Activated CD8-positive, alpha-beta memory T cell treated with anti-CD3 and anti-CD28 coated beads, Interleukin-2, amount 10 ng/mL, durations not matched to agents 7 days and 5 days (primary cell): ENCODE measurements at regions not wholly inside any gene's neighbourhood (a gene's known extent, or its start where the extent isn't known, plus 50 kb on each side); places are given as distances from the start of the nearest gene placed in this dataset.

ENCODE experiments used
- ATAC-seq: fragments of 150-1000 bp; cut with Tn5 transposase; one replicate; pipeline ENCODE4 v1.10.0; 2021; ENCODE audit warnings: moderate library complexity
- CTCF ChIA-PET: fragments of 350-600 bp; sonication (Branson Sonifier 250); formaldehyde crosslinking; loops from one replicate; lab custom pipeline; 2021; ENCODE audit warnings: antibody characterized with exemption; lab: Charles Lee
- DNase-seq: peaks from one replicate; pipeline ENCODE4 v3.0.0-alpha.2; 2020
- H3K27ac Mint-ChIP-seq: one replicate; pipeline ENCODE4 v1.8.0; 2021; ENCODE audit warnings: mild to moderate bottlenecking, mixed read lengths
- H3K27me3 Mint-ChIP-seq: one replicate; pipeline ENCODE4 v1.8.0; 2021; ENCODE audit warnings: mixed read lengths
- H3K36me3 Mint-ChIP-seq: one replicate; pipeline ENCODE4 v1.8.0; 2021; ENCODE audit warnings: mild to moderate bottlenecking, mixed read lengths
- H3K4me1 Mint-ChIP-seq: one replicate; pipeline ENCODE4 v1.8.0; 2021; ENCODE audit warnings: mixed read lengths
- H3K4me3 Mint-ChIP-seq: one replicate; pipeline ENCODE4 v1.8.0; 2021; ENCODE audit warnings: mild to moderate bottlenecking, moderate library complexity, mixed read lengths
- H3K9me3 Mint-ChIP-seq: one replicate; pipeline ENCODE4 v1.8.0; 2022; ENCODE audit warnings: low read depth, mixed read lengths

- DNase-seq = no peak
- no peaks in the 10 kb centered on the region for H3K27me3 Mint-ChIP-seq
- no peaks in the 10 kb centered on the region for H3K4me1 Mint-ChIP-seq
- CTCF ChIA-PET = interaction anchor here (0.8 kb wide), 1 partner anchor 592 kb away, joined by 3 read pairs; no protein-coding TSS in a partner anchor
- no peak overlapping the region for H3K4me3 Mint-ChIP-seq
- H3K27ac Mint-ChIP-seq = no peak overlapping the region
- H3K36me3 Mint-ChIP-seq = no peaks in the 10 kb centered on the region
- no peaks in the 10 kb centered on the region for H3K9me3 Mint-ChIP-seq
- no peak for ATAC-seq
Measured at GRCh38 chr9:1673300-1673699, 341.8 kb upstream of the SMARCA2 start.

- ATAC-seq (no peak), DNase-seq (no peak)
- Mint-ChIP-seq H3K27me3 (peaks cover 3% of the 10 kb centered on the region), H3K27ac (no peak overlapping the region), H3K9me3 (no peaks in the 10 kb centered on the region), H3K36me3 (no peaks in the 10 kb centered on the region), H3K4me3 (no peak overlapping the region), H3K4me1 (no peaks in the 10 kb centered on the region)
- CTCF ChIA-PET = no interaction called here
Measured at GRCh38 chr9:1676771-1677170, 338.4 kb upstream of the SMARCA2 start.

- Mint-ChIP-seq H3K27ac (no peak overlapping the region), H3K27me3 (peaks cover 10% of the 10 kb centered on the region), H3K4me1 (no peaks in the 10 kb centered on the region), H3K36me3 (no peaks in the 10 kb centered on the region), H3K4me3 (no peak overlapping the region), H3K9me3 (no peaks in the 10 kb centered on the region)
- CTCF ChIA-PET = no interaction called here
- DNase-seq (no peak), ATAC-seq (no peak)
Measured at GRCh38 chr9:1683951-1684350, 331.2 kb upstream of the SMARCA2 start.

- Mint-ChIP-seq H3K36me3 (no peaks in the 10 kb centered on the region), H3K4me3 (no peak overlapping the region), H3K4me1 (no peaks in the 10 kb centered on the region), H3K27ac (no peak overlapping the region), H3K9me3 (no peaks in the 10 kb centered on the region), H3K27me3 (peaks cover 23% of the 10 kb centered on the region)
- no peak for DNase-seq
- no peak for ATAC-seq
- CTCF ChIA-PET = interaction anchor here (1.1 kb wide), 1 partner anchor 11 kb away, joined by 3 read pairs; no protein-coding TSS in a partner anchor
Measured at GRCh38 chr9:1698991-1699390, 316.2 kb upstream of the SMARCA2 start.

GRCh38 chr9:1701113-1701512 lies 314.0 kb upstream of the SMARCA2 start:
- no peak for DNase-seq
- H3K4me1 Mint-ChIP-seq = no peaks in the 10 kb centered on the region
- H3K27me3 Mint-ChIP-seq = peaks cover 24% of the 10 kb centered on the region
- H3K27ac Mint-ChIP-seq = no peak overlapping the region
- H3K9me3 Mint-ChIP-seq = no peaks in the 10 kb centered on the region
- no peak overlapping the region for H3K4me3 Mint-ChIP-seq
- no peaks in the 10 kb centered on the region for H3K36me3 Mint-ChIP-seq
- CTCF ChIA-PET = no interaction called here
- ATAC-seq = no peak

- ATAC-seq = no peak
- CTCF ChIA-PET = no interaction called here
Measured at GRCh38 chr9:1702701-1703100, 312.4 kb upstream of the SMARCA2 start.

GRCh38 chr9:1707291-1707690 lies 307.9 kb upstream of the SMARCA2 start:
- no peak for DNase-seq
- Mint-ChIP-seq H3K4me3 (no peak overlapping the region), H3K36me3 (no peaks in the 10 kb centered on the region), H3K27ac (no peak overlapping the region), H3K27me3 (peaks cover 36% of the 10 kb centered on the region), H3K4me1 (no peaks in the 10 kb centered on the region), H3K9me3 (no peaks in the 10 kb centered on the region)
- ATAC-seq = no peak
- CTCF ChIA-PET = no interaction called here

More at GRCh38 chr9:1702701-1703100, 312.4 kb upstream of the SMARCA2 start:
- H3K27ac Mint-ChIP-seq = no peak overlapping the region
- no peak for DNase-seq
- no peaks in the 10 kb centered on the region for H3K9me3 Mint-ChIP-seq
- no peaks in the 10 kb centered on the region for H3K4me1 Mint-ChIP-seq
- no peaks in the 10 kb centered on the region for H3K36me3 Mint-ChIP-seq
- H3K4me3 Mint-ChIP-seq = no peak overlapping the region
- peaks cover 39% of the 10 kb centered on the region for H3K27me3 Mint-ChIP-seq

GRCh38 chr9:1708219-1708618 lies 306.9 kb upstream of the SMARCA2 start:
- Mint-ChIP-seq H3K4me3 (no peak overlapping the region), H3K27me3 (peaks cover 31% of the 10 kb centered on the region), H3K36me3 (no peaks in the 10 kb centered on the region), H3K27ac (no peak overlapping the region), H3K4me1 (no peaks in the 10 kb centered on the region), H3K9me3 (no peaks in the 10 kb centered on the region)
- DNase-seq = no peak
- CTCF ChIA-PET = no interaction called here
- ATAC-seq = no peak

GRCh38 chr9:1709347-1709746 lies 305.8 kb upstream of the SMARCA2 start:
- Mint-ChIP-seq H3K27me3 (peaks cover 31% of the 10 kb centered on the region), H3K4me3 (no peak overlapping the region), H3K9me3 (no peaks in the 10 kb centered on the region), H3K4me1 (no peaks in the 10 kb centered on the region), H3K27ac (no peak overlapping the region), H3K36me3 (no peaks in the 10 kb centered on the region)
- ATAC-seq = no peak
- CTCF ChIA-PET = interaction anchor here (1.0 kb wide), 1 partner anchor 11 kb away, joined by 3 read pairs; no protein-coding TSS in a partner anchor
- no peak for DNase-seq

GRCh38 chr9:1712861-1713450 lies 302.2 kb upstream of the SMARCA2 start:
- CTCF ChIA-PET = no interaction called here
- Mint-ChIP-seq H3K27me3 (peaks cover 15% of the 10 kb centered on the region), H3K4me3 (no peak overlapping the region), H3K27ac (no peak overlapping the region), H3K9me3 (no peaks in the 10 kb centered on the region), H3K4me1 (no peaks in the 10 kb centered on the region), H3K36me3 (no peaks in the 10 kb centered on the region)
- ATAC-seq (no peak), DNase-seq (no peak)

GRCh38 chr9:1713841-1714240 lies 301.3 kb upstream of the SMARCA2 start:
- no peak overlapping the region for H3K27ac Mint-ChIP-seq

GRCh38 chr9:1717882-1718281 lies 297.3 kb upstream of the SMARCA2 start:
- Mint-ChIP-seq H3K36me3 (no peaks in the 10 kb centered on the region), H3K9me3 (no peaks in the 10 kb centered on the region), H3K27me3 (peaks cover 7% of the 10 kb centered on the region), H3K4me1 (no peaks in the 10 kb centered on the region), H3K27ac (no peak overlapping the region), H3K4me3 (no peak overlapping the region)
- CTCF ChIA-PET = no interaction called here
- no peak for DNase-seq
- no peak for ATAC-seq

More at GRCh38 chr9:1713841-1714240, 301.3 kb upstream of the SMARCA2 start:
- ATAC-seq = no peak
- no peak overlapping the region for H3K4me3 Mint-ChIP-seq
- CTCF ChIA-PET = no interaction called here
- no peaks in the 10 kb centered on the region for H3K36me3 Mint-ChIP-seq
- no peaks in the 10 kb centered on the region for H3K9me3 Mint-ChIP-seq
- DNase-seq = no peak
- H3K4me1 Mint-ChIP-seq = no peaks in the 10 kb centered on the region
- H3K27me3 Mint-ChIP-seq = peaks cover 13% of the 10 kb centered on the region

- peaks cover 11% of the 10 kb centered on the region for H3K27me3 Mint-ChIP-seq
- no peaks in the 10 kb centered on the region for H3K9me3 Mint-ChIP-seq
- no peak overlapping the region for H3K27ac Mint-ChIP-seq
- no peak overlapping the region for H3K4me3 Mint-ChIP-seq
- ATAC-seq (no peak), DNase-seq (no peak)
- H3K4me1 Mint-ChIP-seq = no peaks in the 10 kb centered on the region
- CTCF ChIA-PET = no interaction called here
- no peaks in the 10 kb centered on the region for H3K36me3 Mint-ChIP-seq
Measured at GRCh38 chr9:1718836-1719235, 296.3 kb upstream of the SMARCA2 start.

GRCh38 chr9:1721196-1721595 lies 294.0 kb upstream of the SMARCA2 start:
- Mint-ChIP-seq H3K9me3 (no peaks in the 10 kb centered on the region), H3K4me3 (no peak overlapping the region), H3K27ac (no peak overlapping the region), H3K4me1 (no peaks in the 10 kb centered on the region), H3K27me3 (peaks cover 11% of the 10 kb centered on the region), H3K36me3 (no peaks in the 10 kb centered on the region)
- CTCF ChIA-PET = no interaction called here
- no peak for DNase-seq
- ATAC-seq = no peak
